HG02642 (cell line): ENCODE measurements at regions not wholly inside any gene's neighbourhood (a gene's known extent, or its start where the extent isn't known, plus 50 kb on each side); places are given as distances from the start of the nearest gene placed in this dataset.
"Not testable (repeated sequence)": the region's sequence is repeated elsewhere in the genome, so short reads cannot be mapped to it uniquely, and the experiment has no call there.

Experiments
- ATAC-seq: cut with Tn5 transposase; IDR thresholded peaks from one replicate; pipeline ENCODE4 v1.9.1; 2021; ENCODE audit warnings: mild to moderate bottlenecking; ENCODE audit not compliant: unreplicated experiment, poor library complexity

GRCh38 chr3:145900056-145900829 lies 260.7 kb downstream of the PLOD2 start:
- peak; percentile 64 for ATAC-seq

- ATAC-seq = no peak
Observed at GRCh38 chr3:145902166-145902565, 258.8 kb downstream of the PLOD2 start.

GRCh38 chr3:145903472-145904013 lies 257.4 kb downstream of the PLOD2 start:
- ATAC-seq = no peak

- ATAC-seq = no peak
Observed at GRCh38 chr3:145904138-145904537, 256.8 kb downstream of the PLOD2 start.

GRCh38 chr3:145906301-145906700 lies 254.7 kb downstream of the PLOD2 start:
- ATAC-seq = no peak

GRCh38 chr3:145906755-145907154 lies 254.2 kb downstream of the PLOD2 start:
- ATAC-seq = no peak

- no peak for ATAC-seq
Observed at GRCh38 chr3:145911016-145911415, 250.0 kb downstream of the PLOD2 start.

- ATAC-seq = no peak
Observed at GRCh38 chr3:145915787-145916186, 245.2 kb downstream of the PLOD2 start.

GRCh38 chr3:145927736-145928135 lies 233.2 kb downstream of the PLOD2 start:
- not testable (repeated sequence) for ATAC-seq

GRCh38 chr3:145936971-145937370 lies 224.0 kb downstream of the PLOD2 start:
- no peak for ATAC-seq

- ATAC-seq = no peak
Observed at GRCh38 chr3:145939431-145939830, 221.6 kb downstream of the PLOD2 start.

- ATAC-seq = no peak
Observed at GRCh38 chr3:145942052-145942451, 218.9 kb downstream of the PLOD2 start.

GRCh38 chr3:145943952-145944351 lies 217.0 kb downstream of the PLOD2 start:
- ATAC-seq = no peak

- no peak for ATAC-seq
Observed at GRCh38 chr3:145951441-145951840, 209.5 kb downstream of the PLOD2 start.

- ATAC-seq = no peak
Observed at GRCh38 chr3:145952536-145952935, 208.4 kb downstream of the PLOD2 start.

- ATAC-seq = no peak
Observed at GRCh38 chr3:145953316-145953715, 207.7 kb downstream of the PLOD2 start.

GRCh38 chr3:145959457-145960088 lies 201.4 kb downstream of the PLOD2 start:
- no peak for ATAC-seq

- no peak for ATAC-seq
Observed at GRCh38 chr3:145963111-145963510, 197.9 kb downstream of the PLOD2 start.

GRCh38 chr3:145967043-145967442 lies 193.9 kb downstream of the PLOD2 start:
- ATAC-seq = no peak

- ATAC-seq = no peak
Observed at GRCh38 chr3:145971186-145971585, 189.8 kb downstream of the PLOD2 start.

GRCh38 chr3:145972851-145973250 lies 188.1 kb downstream of the PLOD2 start:
- ATAC-seq = no peak

GRCh38 chr3:145981056-145981455 lies 179.9 kb downstream of the PLOD2 start:
- no peak for ATAC-seq
